Mesenchymal stem cell (in vitro differentiated cells and primary cell): ENCODE measurements at regions not wholly inside any gene's neighbourhood (a gene's known extent, or its start where the extent isn't known, plus 50 kb on each side); places are given as distances from the start of the nearest gene placed in this dataset.

ENCODE experiments used
- DNase-seq: peaks from one replicate; pipeline ENCODE4 v3.0.0-alpha.2; 2013
- H2AFZ ChIP-seq: one replicate; pipeline ENCODE4 v1.6.1; 2013; ENCODE audit warnings: low read depth, mild to moderate bottlenecking, control low read depth, inconsistent platforms, low read length, moderate library complexity
- H2AK5ac ChIP-seq: 2 replicates; pipeline ENCODE4 v1.6.1; 2013; ENCODE audit warnings: low read length, moderate library complexity, mild to moderate bottlenecking, inconsistent platforms; ENCODE audit not compliant: severe bottlenecking
- H2BK120ac ChIP-seq: one replicate; pipeline ENCODE4 v1.6.1; 2013; ENCODE audit warnings: low read depth, mild to moderate bottlenecking, inconsistent platforms, low read length, moderate library complexity
- H2BK12ac ChIP-seq, 2 experiments: one replicate each; pipeline ENCODE4 v1.6.1; 2013; ENCODE audit warnings: inconsistent platforms in 2 of 2, low read length in 2 of 2, mild to moderate bottlenecking in 2 of 2, moderate library complexity in 2 of 2, control low read depth in 1 of 2
- H2BK15ac ChIP-seq: one replicate; pipeline ENCODE4 v1.6.1; 2013; ENCODE audit warnings: mild to moderate bottlenecking, low read depth, inconsistent platforms; ENCODE audit not compliant: poor library complexity, severe bottlenecking
- H2BK5ac ChIP-seq: 2 replicates; pipeline ENCODE4 v1.6.1; 2013; ENCODE audit warnings: low read depth, mild to moderate bottlenecking, low read length, control low read depth, inconsistent platforms; ENCODE audit not compliant: poor library complexity, severe bottlenecking
- H3K14ac ChIP-seq, 2 experiments: one replicate each; pipeline ENCODE4 v1.6.1; 2013; ENCODE audit warnings: inconsistent platforms in 2 of 2, low read length in 2 of 2, control low read depth in 1 of 2, mild to moderate bottlenecking in 1 of 2, moderate library complexity in 1 of 2
- H3K18ac ChIP-seq, 2 experiments: one replicate each; pipeline ENCODE4 v1.6.1; 2013; ENCODE audit warnings: inconsistent platforms in 2 of 2, low read length in 2 of 2, control low read depth in 1 of 2, low read depth in 1 of 2, mild to moderate bottlenecking in 1 of 2
- H3K23ac ChIP-seq, 2 experiments: one replicate each; pipeline ENCODE4 v1.6.1; 2013; ENCODE audit warnings: inconsistent platforms in 2 of 2, low read length in 2 of 2, mild to moderate bottlenecking in 2 of 2, moderate library complexity in 2 of 2, control low read depth in 1 of 2
- H3K27ac ChIP-seq: 2 replicates; pipeline ENCODE4 v1.5.1; 2013; ENCODE audit warnings: mild to moderate bottlenecking, moderate library complexity, low read length, control low read depth, inconsistent platforms; ENCODE audit not compliant: poor library complexity, severe bottlenecking
- H3K27me3 ChIP-seq, 2 experiments: 2 replicates each; pipeline versions ENCODE4 v1.6.1 to v1.7.0; 2013; ENCODE audit warnings: low read length in 2 of 2, mild to moderate bottlenecking in 2 of 2, moderate library complexity in 2 of 2, control low read depth in 1 of 2, inconsistent platforms in 1 of 2; ENCODE audit not compliant: control insufficient read depth in 1 of 2, insufficient read depth in 1 of 2
- H3K36me3 ChIP-seq, 2 experiments: 2 replicates each; pipeline versions ENCODE4 v1.6.1 to v1.7.0; 2013; ENCODE audit warnings: low read length in 2 of 2, control low read depth in 1 of 2, inconsistent platforms in 1 of 2, low read depth in 1 of 2, mild to moderate bottlenecking in 1 of 2; ENCODE audit not compliant: insufficient read depth in 2 of 2, control insufficient read depth in 1 of 2
- H3K4ac ChIP-seq, 2 experiments: one replicate each; pipeline ENCODE4 v1.6.1; 2013; ENCODE audit warnings: inconsistent platforms in 2 of 2, low read length in 2 of 2, mild to moderate bottlenecking in 2 of 2, moderate library complexity in 2 of 2, control low read depth in 1 of 2, low read depth in 1 of 2
- H3K4me1 ChIP-seq: 2 replicates; pipeline ENCODE4 v1.6.1; 2013; ENCODE audit warnings: low read depth, low read length, control low read depth; ENCODE audit not compliant: control insufficient read depth, insufficient read depth
- H3K4me2 ChIP-seq: 2 replicates; pipeline ENCODE4 v1.6.1; 2013; ENCODE audit warnings: low read length, mild to moderate bottlenecking, inconsistent platforms; ENCODE audit not compliant: poor library complexity, severe bottlenecking
- H3K4me3 ChIP-seq, 2 experiments: 2 replicates each; pipeline versions ENCODE4 v1.5.1 to v1.7.0; 2013; ENCODE audit warnings: low read length in 2 of 2, mild to moderate bottlenecking in 2 of 2, control low read depth in 1 of 2, low read depth in 1 of 2; ENCODE audit not compliant: insufficient read depth in 1 of 2
- H3K79me1 ChIP-seq: replicated peaks from 2 replicates; pipeline ENCODE4 v1.6.1; 2013; ENCODE audit warnings: mild to moderate bottlenecking, control low read depth, low read length, inconsistent platforms; ENCODE audit not compliant: poor library complexity, severe bottlenecking
- H3K9ac ChIP-seq: 2 replicates; pipeline ENCODE4 v1.7.0; 2013; ENCODE audit warnings: mild to moderate bottlenecking, low read length, moderate library complexity
- H3K9me3 ChIP-seq: 2 replicates; pipeline ENCODE4 v1.7.0; 2013; ENCODE audit warnings: mild to moderate bottlenecking, low read length; ENCODE audit not compliant: control insufficient read depth
- H4K8ac ChIP-seq: one replicate; pipeline ENCODE4 v1.6.1; 2013; ENCODE audit warnings: inconsistent platforms, mild to moderate bottlenecking, low read length, moderate library complexity
- H4K91ac ChIP-seq: one replicate; pipeline ENCODE4 v1.6.1; 2013; ENCODE audit warnings: mild to moderate bottlenecking, low read length, inconsistent platforms
- WGBS: methylation state at CpG from one replicate; pipeline ENCODE4 v1.1.7; 2013; ENCODE audit warnings: mixed read lengths; 5-methylcytosine and 5-hydroxymethylcytosine counted together

DNA sequence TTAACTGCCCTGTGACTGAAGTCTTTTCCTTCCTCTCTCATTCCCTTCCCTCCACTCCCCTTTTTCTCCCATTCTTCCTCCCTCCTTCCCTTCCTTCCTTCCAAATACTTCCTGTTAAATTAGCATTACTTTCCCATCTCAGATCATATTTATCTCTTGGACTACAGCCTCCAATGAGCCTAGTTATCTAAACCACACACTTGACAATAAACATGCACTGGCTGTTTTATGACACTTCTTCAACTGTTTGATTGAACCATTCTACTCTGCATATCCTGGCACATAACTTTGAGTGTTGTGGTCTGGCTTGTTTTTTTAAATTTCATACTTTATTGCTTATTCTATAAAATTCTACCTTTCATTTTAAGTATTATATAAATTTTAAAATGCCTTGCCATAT is 1860.8 kb upstream of the LRRTM1 start:
- Histone ChIP-seq H3K36me3 (no peaks in the 10 kb centered on the region), H4K8ac (no peak overlapping the region), H3K27me3 (no peaks in the 10 kb centered on the region), H3K14ac (no peak overlapping the region), H3K4me1 (no peaks in the 10 kb centered on the region), H4K91ac (no peak overlapping the region), H3K4me3 (no peak overlapping the region), H3K18ac (no peak overlapping the region), H3K4me2 (no peak overlapping the region), H3K9ac (no peak overlapping the region), H3K9me3 (peaks cover 6% of the 10 kb centered on the region), H3K79me1 (no peaks in the 10 kb centered on the region), H2BK15ac (no peak overlapping the region), H2AFZ (no peak overlapping the region), H2AK5ac (no peak overlapping the region), H3K4ac (no peak overlapping the region), H2BK120ac (no peak overlapping the region), H3K23ac (no peak overlapping the region), H3K27ac (no peak overlapping the region), H2BK12ac (no peak overlapping the region), H2BK5ac (no peak overlapping the region)
- DNase-seq = no peak

DNA sequence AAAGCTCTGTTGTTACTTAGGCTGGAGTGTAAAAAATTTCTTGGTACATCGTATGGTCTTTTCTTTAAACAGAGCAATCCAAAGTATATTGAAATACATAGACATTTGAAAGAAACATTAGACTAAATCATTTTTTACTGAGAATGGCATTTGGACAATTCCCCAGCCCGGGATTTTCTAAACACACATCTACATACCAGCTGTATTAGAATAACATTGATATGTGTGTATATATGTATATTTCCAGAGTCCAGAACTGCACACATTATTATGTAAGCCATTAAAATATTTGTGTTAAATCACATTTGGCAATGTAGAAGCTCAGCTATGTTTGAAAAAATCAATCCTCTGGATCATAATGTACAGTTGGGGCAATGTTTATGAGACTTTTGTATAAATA is 1853.6 kb upstream of the LRRTM1 start:
- Histone ChIP-seq H3K14ac (no peak overlapping the region), H4K8ac (no peak overlapping the region), H3K18ac (no peak overlapping the region), H3K27me3 (no peaks in the 10 kb centered on the region), H3K4me2 (no peak overlapping the region), H2BK15ac (no peak overlapping the region), H2AK5ac (no peak overlapping the region), H2AFZ (no peak overlapping the region), H4K91ac (no peak overlapping the region), H2BK120ac (no peak overlapping the region), H3K9me3 (no peaks in the 10 kb centered on the region), H3K4me1 (no peaks in the 10 kb centered on the region), H2BK12ac (no peak overlapping the region), H3K4me3 (no peak overlapping the region), H3K23ac (no peak overlapping the region), H3K27ac (no peak overlapping the region), H3K9ac (no peak overlapping the region), H3K36me3 (no peaks in the 10 kb centered on the region), H3K79me1 (no peaks in the 10 kb centered on the region), H2BK5ac (no peak overlapping the region), H3K4ac (no peak overlapping the region)
- no CpG with 5 or more reads among the region's 2 CpGs for WGBS
- no peak for DNase-seq

DNA sequence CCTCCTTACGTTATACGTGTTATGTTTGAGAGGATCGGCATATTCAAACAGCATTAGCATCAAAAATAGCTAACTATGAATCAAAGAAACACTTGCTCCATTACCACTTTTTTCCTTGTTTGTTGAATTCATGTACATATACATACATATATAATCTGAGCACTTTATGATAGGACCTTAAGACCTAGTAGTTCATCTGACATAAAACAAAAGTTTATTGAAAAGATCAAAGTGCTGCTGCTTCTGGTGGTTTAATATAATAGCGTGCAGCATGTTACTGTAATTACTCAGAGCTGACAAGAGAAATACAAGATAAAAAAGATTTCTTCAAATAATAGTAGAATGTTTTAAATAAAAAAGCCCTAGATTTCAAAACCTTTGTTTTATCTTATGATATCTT is 1850.9 kb upstream of the LRRTM1 start:
- 96% methylated on average over 3 of the region's 4 CpGs for WGBS
- H2AFZ ChIP-seq = no peak overlapping the region
- no peaks in the 10 kb centered on the region for H3K79me1 ChIP-seq
- no peaks in the 10 kb centered on the region for H3K27me3 ChIP-seq
- H3K9ac ChIP-seq = no peak overlapping the region
- no peak overlapping the region for H3K14ac ChIP-seq
- no peak overlapping the region for H3K27ac ChIP-seq
- no peak overlapping the region for H2AK5ac ChIP-seq
- no peak overlapping the region for H4K91ac ChIP-seq
- no peak overlapping the region for H2BK15ac ChIP-seq
- no peaks in the 10 kb centered on the region for H3K36me3 ChIP-seq
- H3K18ac ChIP-seq = no peak overlapping the region
- H3K9me3 ChIP-seq = no peaks in the 10 kb centered on the region
- H3K4me1 ChIP-seq = no peaks in the 10 kb centered on the region
- no peak overlapping the region for H2BK120ac ChIP-seq
- H4K8ac ChIP-seq = no peak overlapping the region
- no peak overlapping the region for H3K4me2 ChIP-seq
- no peak overlapping the region for H2BK5ac ChIP-seq
- no peak overlapping the region for H2BK12ac ChIP-seq
- no peak for DNase-seq
- no peak overlapping the region for H3K4ac ChIP-seq
- H3K4me3 ChIP-seq = no peak overlapping the region
- no peak overlapping the region for H3K23ac ChIP-seq

DNA sequence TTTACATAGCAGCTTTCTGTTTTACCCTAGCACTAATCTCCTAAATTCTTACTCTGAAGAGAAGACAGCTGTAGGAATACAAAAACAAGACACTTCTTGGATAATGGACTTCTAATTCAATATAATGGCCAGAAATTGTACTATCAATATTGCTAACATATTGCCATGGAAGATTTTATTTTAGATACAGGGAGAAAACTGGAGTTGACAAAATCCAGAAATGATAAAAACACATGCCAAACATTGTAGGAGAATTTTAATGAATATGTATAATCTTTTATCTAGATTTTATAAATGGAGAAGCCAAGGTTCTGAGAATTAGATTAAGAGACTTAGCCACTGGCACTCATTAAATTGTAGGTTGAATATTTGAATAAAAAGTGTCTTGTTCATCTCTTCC is 1838.8 kb upstream of the LRRTM1 start:
- H3K79me1 ChIP-seq = no peaks in the 10 kb centered on the region
- no peak overlapping the region for H2AFZ ChIP-seq
- no peak overlapping the region for H3K4me2 ChIP-seq
- H3K18ac ChIP-seq = no peak overlapping the region
- H2BK5ac ChIP-seq = no peak overlapping the region
- no peak overlapping the region for H2BK12ac ChIP-seq
- no peak overlapping the region for H2BK15ac ChIP-seq
- H4K8ac ChIP-seq = no peak overlapping the region
- H3K27me3 ChIP-seq = no peaks in the 10 kb centered on the region
- H2BK120ac ChIP-seq = no peak overlapping the region
- no peak overlapping the region for H3K23ac ChIP-seq
- peaks cover 7% of the 10 kb centered on the region for H3K9me3 ChIP-seq
- H4K91ac ChIP-seq = no peak overlapping the region
- no peaks in the 10 kb centered on the region for H3K36me3 ChIP-seq
- no peak overlapping the region for H3K14ac ChIP-seq
- DNase-seq = no peak
- H2AK5ac ChIP-seq = no peak overlapping the region
- H3K4me1 ChIP-seq = no peaks in the 10 kb centered on the region
- H3K4ac ChIP-seq = no peak overlapping the region
- H3K9ac ChIP-seq = no peak overlapping the region
- H3K27ac ChIP-seq = no peak overlapping the region
- H3K4me3 ChIP-seq = no peak overlapping the region
